Activated naive CD8-positive, alpha-beta T cell treated with anti-CD3 and anti-CD28 coated beads, Interleukin-2, amount 50 U/mL, for 24 hours (primary cell): ENCODE measurements at regions not wholly inside any gene's neighbourhood (a gene's known extent, or its start where the extent isn't known, plus 50 kb on each side); places are given as distances from the start of the nearest gene placed in this dataset.

Source experiments
- ATAC-seq: fragments of 150-1000 bp; cut with Tn5 transposase; one replicate; pipeline ENCODE4 v1.10.0; 2021
- DNase-seq: peaks from one replicate; pipeline ENCODE4 v3.0.0; 2021
- H3K27ac Mint-ChIP-seq: one replicate; pipeline ENCODE4 v1.8.0; 2021; ENCODE audit warnings: mild to moderate bottlenecking, mixed read lengths
- H3K27me3 Mint-ChIP-seq: one replicate; pipeline ENCODE4 v1.8.0; 2021; ENCODE audit warnings: mixed read lengths
- H3K36me3 Mint-ChIP-seq: one replicate; pipeline ENCODE4 v1.8.0; 2021; ENCODE audit warnings: low read depth, mixed read lengths
- H3K4me1 Mint-ChIP-seq: one replicate; pipeline ENCODE4 v1.8.0; 2021; ENCODE audit warnings: mixed read lengths
- H3K4me3 Mint-ChIP-seq: one replicate; pipeline ENCODE4 v1.8.0; 2021; ENCODE audit warnings: mild to moderate bottlenecking, moderate library complexity, mixed read lengths
- H3K9me3 Mint-ChIP-seq: one replicate; pipeline ENCODE4 v1.8.0; 2021; ENCODE audit warnings: mixed read lengths

DNA sequence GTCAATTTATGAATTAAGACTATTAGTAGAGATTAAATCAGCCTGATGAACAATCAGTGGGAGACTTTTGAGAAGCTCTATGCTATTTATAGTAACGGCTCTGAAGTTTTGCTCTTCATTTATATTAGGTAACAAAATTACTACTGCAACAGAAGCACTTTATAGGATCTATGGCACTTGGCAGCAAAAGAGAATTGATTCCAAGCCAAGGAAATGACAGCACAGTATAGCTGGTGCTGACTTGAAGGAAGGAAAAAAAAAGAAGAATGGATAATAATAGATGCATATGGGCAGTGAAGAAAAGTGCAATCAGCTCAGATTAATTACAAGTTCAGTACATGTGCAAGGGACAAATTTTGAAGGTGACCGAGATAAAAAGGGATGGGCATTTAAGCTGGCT is 228.2 kb upstream of the PPFIA2 start:
- H3K27me3 Mint-ChIP-seq: no peaks in the 10 kb centered on the region
- DNase-seq: no peak
- no peak overlapping the region for H3K4me3 Mint-ChIP-seq
- H3K9me3 Mint-ChIP-seq: no peaks in the 10 kb centered on the region
- H3K4me1 Mint-ChIP-seq: no peaks in the 10 kb centered on the region
- H3K27ac Mint-ChIP-seq: no peak overlapping the region
- no peak for ATAC-seq
- no peaks in the 10 kb centered on the region for H3K36me3 Mint-ChIP-seq

DNA sequence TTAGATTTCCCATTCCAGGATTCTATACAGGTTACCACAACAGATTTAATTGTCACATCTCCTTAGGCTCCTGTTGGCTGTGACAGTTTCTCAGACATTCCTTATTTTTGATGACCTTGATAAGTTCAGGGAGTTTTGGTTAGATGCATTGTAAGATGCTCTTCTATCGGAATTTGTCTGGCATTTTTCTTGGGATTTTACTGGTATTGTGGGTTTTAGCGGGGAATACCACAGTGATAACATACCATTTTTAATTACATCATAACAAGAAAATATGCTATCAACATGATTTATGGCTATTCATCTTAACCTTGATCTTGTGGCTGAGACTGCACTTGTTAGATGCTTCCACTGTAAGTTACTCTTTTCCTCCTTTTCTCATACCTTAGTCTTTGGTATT is 217.5 kb upstream of the PPFIA2 start:
- no peak for ATAC-seq
- H3K27me3 Mint-ChIP-seq: no peaks in the 10 kb centered on the region
- no peak for DNase-seq
- H3K9me3 Mint-ChIP-seq: peaks cover 14% of the 10 kb centered on the region
- no peaks in the 10 kb centered on the region for H3K36me3 Mint-ChIP-seq
- H3K27ac Mint-ChIP-seq: no peak overlapping the region
- no peak overlapping the region for H3K4me3 Mint-ChIP-seq
- H3K4me1 Mint-ChIP-seq: no peaks in the 10 kb centered on the region

GRCh38 chr12:81974762-81975161 is 215.6 kb upstream of the PPFIA2 start:
- Mint-ChIP-seq H3K27me3 (peaks cover 3% of the 10 kb centered on the region), H3K9me3 (peaks cover 9% of the 10 kb centered on the region), H3K27ac (no peak overlapping the region), H3K4me1 (no peaks in the 10 kb centered on the region), H3K36me3 (no peaks in the 10 kb centered on the region), H3K4me3 (no peak overlapping the region)
- ATAC-seq (no peak), DNase-seq (no peak)

DNA sequence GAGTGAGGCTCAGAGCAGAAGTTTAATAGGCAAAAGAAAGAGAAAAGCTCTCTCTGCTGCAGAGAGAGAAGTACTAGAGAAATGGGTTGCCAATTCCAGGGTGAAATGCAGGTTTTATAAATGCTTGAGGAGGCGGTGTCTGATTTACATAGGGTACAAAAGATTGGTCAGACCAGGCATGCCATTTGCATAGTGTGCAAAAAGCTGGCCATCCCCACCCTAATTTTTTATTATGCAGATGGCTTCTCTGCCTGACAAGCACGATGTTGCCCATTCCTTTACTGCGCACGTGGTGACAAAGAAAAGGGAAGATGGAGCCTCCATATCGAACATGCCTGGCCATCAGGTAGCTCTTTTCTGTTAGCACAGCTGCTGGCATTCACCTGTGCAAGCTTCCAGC is 209.3 kb upstream of the PPFIA2 start:
- no peaks in the 10 kb centered on the region for H3K9me3 Mint-ChIP-seq
- H3K4me1 Mint-ChIP-seq: no peaks in the 10 kb centered on the region
- no peak overlapping the region for H3K27ac Mint-ChIP-seq
- no peaks in the 10 kb centered on the region for H3K36me3 Mint-ChIP-seq
- peaks cover 3% of the 10 kb centered on the region for H3K27me3 Mint-ChIP-seq
- ATAC-seq (no peak), DNase-seq (no peak)
- H3K4me3 Mint-ChIP-seq: no peak overlapping the region

DNA sequence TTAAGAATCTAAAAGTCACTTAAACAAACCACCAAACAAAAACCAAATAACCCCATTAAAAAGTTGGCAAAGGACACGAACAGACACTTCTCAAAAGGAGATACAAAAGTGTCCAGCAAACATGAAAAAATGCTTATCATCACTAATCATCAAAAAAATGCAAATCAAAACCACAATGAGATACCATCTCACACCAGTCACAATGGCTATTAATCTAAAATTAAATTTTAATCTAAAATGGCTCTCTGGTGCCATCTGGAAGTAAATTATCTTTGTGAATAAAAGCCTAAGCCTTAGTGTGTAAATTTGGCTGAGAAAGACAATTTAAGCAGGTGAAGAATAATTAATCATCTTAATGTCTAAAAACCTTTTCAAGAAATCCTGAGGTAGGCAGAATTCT is 204.5 kb upstream of the PPFIA2 start:
- ATAC-seq: no peak
- no peak overlapping the region for H3K4me3 Mint-ChIP-seq
- H3K4me1 Mint-ChIP-seq: no peaks in the 10 kb centered on the region
- DNase-seq: no peak
- H3K27me3 Mint-ChIP-seq: no peaks in the 10 kb centered on the region
- H3K9me3 Mint-ChIP-seq: no peaks in the 10 kb centered on the region
- H3K36me3 Mint-ChIP-seq: no peaks in the 10 kb centered on the region
- no peak overlapping the region for H3K27ac Mint-ChIP-seq

GRCh38 chr12:81963026-81963425 is 203.9 kb upstream of the PPFIA2 start:
- H3K36me3 Mint-ChIP-seq: no peaks in the 10 kb centered on the region
- H3K4me3 Mint-ChIP-seq: no peak overlapping the region
- DNase-seq (no peak), ATAC-seq (no peak)
- no peaks in the 10 kb centered on the region for H3K4me1 Mint-ChIP-seq
- H3K9me3 Mint-ChIP-seq: no peaks in the 10 kb centered on the region
- H3K27ac Mint-ChIP-seq: no peak overlapping the region
- H3K27me3 Mint-ChIP-seq: no peaks in the 10 kb centered on the region

- H3K27me3 Mint-ChIP-seq: no peaks in the 10 kb centered on the region
- ATAC-seq: no peak
Measured at GRCh38 chr12:81962126-81962856, 203.1 kb upstream of the PPFIA2 start.

GRCh38 chr12:81958406-81958805 is 199.3 kb upstream of the PPFIA2 start:
- ATAC-seq (no peak), DNase-seq (no peak)
- Mint-ChIP-seq H3K27ac (no peak overlapping the region), H3K9me3 (no peaks in the 10 kb centered on the region), H3K36me3 (no peaks in the 10 kb centered on the region), H3K27me3 (no peaks in the 10 kb centered on the region), H3K4me1 (peaks cover 22% of the 10 kb centered on the region), H3K4me3 (no peak overlapping the region)

More at GRCh38 chr12:81962126-81962856, 203.1 kb upstream of the PPFIA2 start:
- Mint-ChIP-seq H3K9me3 (no peaks in the 10 kb centered on the region), H3K4me1 (no peaks in the 10 kb centered on the region), H3K36me3 (no peaks in the 10 kb centered on the region), H3K27ac (no peak overlapping the region), H3K4me3 (no peak overlapping the region)
- no peak for DNase-seq

DNA sequence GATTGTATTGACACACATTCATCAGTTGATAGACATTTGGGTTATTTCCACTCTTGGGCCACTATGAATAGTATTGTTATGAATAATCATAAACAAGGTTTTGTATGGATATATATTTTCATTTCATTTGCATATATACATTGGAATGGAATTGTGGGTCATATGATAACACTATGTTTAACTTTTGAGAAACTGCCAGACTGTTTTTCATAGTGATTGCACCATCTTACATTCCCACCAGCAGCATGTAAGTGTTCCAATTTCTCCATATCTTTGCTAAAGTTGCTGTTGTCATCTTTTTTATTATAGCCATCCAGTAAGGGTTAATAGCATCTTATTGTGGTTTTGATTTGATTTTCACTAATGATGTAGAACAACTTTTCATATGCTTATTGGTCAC is 198.5 kb upstream of the PPFIA2 start:
- no peak for DNase-seq
- H3K27me3 Mint-ChIP-seq: no peaks in the 10 kb centered on the region
- H3K9me3 Mint-ChIP-seq: no peaks in the 10 kb centered on the region

GRCh38 chr12:81956468-81956860 is 197.3 kb upstream of the PPFIA2 start:
- Mint-ChIP-seq H3K36me3 (no peaks in the 10 kb centered on the region), H3K27me3 (no peaks in the 10 kb centered on the region), H3K27ac (no peak overlapping the region), H3K4me3 (no peak overlapping the region), H3K4me1 (peaks cover 22% of the 10 kb centered on the region), H3K9me3 (no peaks in the 10 kb centered on the region)
- DNase-seq: no peak
- no peak for ATAC-seq

More for the DNA sequence above, 198.5 kb upstream of the PPFIA2 start:
- Mint-ChIP-seq H3K27ac (no peak overlapping the region), H3K4me3 (no peak overlapping the region), H3K36me3 (no peaks in the 10 kb centered on the region), H3K4me1 (peaks cover 22% of the 10 kb centered on the region)
- no peak for ATAC-seq

GRCh38 chr12:81953541-81953940 is 194.4 kb upstream of the PPFIA2 start:
- Mint-ChIP-seq H3K27ac (no peak overlapping the region), H3K9me3 (no peaks in the 10 kb centered on the region), H3K36me3 (no peaks in the 10 kb centered on the region), H3K4me3 (no peak overlapping the region), H3K27me3 (no peaks in the 10 kb centered on the region), H3K4me1 (peaks cover 37% of the 10 kb centered on the region)
- ATAC-seq: peak; percentile 41
- no peak for DNase-seq

- ATAC-seq (no peak), DNase-seq (no peak)
- Mint-ChIP-seq H3K4me3 (no peak overlapping the region), H3K27me3 (no peaks in the 10 kb centered on the region), H3K9me3 (no peaks in the 10 kb centered on the region), H3K4me1 (peaks cover 26% of the 10 kb centered on the region), H3K36me3 (no peaks in the 10 kb centered on the region), H3K27ac (no peak overlapping the region)
Measured at GRCh38 chr12:81950871-81951270, 191.7 kb upstream of the PPFIA2 start.

- no peaks in the 10 kb centered on the region for H3K27me3 Mint-ChIP-seq
- H3K4me1 Mint-ChIP-seq: peaks cover 22% of the 10 kb centered on the region
- no peak for ATAC-seq
- H3K4me3 Mint-ChIP-seq: no peak overlapping the region
- no peaks in the 10 kb centered on the region for H3K9me3 Mint-ChIP-seq
- no peak overlapping the region for H3K27ac Mint-ChIP-seq
- DNase-seq: no peak
- no peaks in the 10 kb centered on the region for H3K36me3 Mint-ChIP-seq
Measured at GRCh38 chr12:81949841-81950308, 190.7 kb upstream of the PPFIA2 start.

DNA sequence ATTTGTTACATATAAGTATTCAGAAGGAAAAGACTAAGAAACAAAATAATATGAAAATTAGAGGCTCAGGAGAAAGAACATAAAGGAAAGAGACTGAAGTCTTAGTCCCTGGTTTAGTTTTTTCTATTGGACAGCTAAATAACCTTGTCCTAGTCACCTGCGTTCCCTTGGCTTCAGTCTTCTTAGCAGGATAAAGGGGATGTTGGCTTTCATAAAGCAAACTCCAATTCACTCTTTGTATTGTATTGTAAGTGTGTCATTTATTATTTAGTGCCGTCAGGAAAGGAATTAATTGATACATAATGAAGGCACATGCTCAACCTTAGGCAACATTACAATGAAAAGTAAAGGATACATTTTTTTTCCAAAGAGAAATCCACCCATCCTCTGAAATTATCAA is 190.3 kb upstream of the PPFIA2 start:
- H3K4me3 Mint-ChIP-seq: no peak overlapping the region
- H3K36me3 Mint-ChIP-seq: no peaks in the 10 kb centered on the region
- no peaks in the 10 kb centered on the region for H3K9me3 Mint-ChIP-seq
- ATAC-seq (no peak), DNase-seq (no peak)
- no peaks in the 10 kb centered on the region for H3K27me3 Mint-ChIP-seq
- peaks cover 22% of the 10 kb centered on the region for H3K4me1 Mint-ChIP-seq
- H3K27ac Mint-ChIP-seq: no peak overlapping the region

DNA sequence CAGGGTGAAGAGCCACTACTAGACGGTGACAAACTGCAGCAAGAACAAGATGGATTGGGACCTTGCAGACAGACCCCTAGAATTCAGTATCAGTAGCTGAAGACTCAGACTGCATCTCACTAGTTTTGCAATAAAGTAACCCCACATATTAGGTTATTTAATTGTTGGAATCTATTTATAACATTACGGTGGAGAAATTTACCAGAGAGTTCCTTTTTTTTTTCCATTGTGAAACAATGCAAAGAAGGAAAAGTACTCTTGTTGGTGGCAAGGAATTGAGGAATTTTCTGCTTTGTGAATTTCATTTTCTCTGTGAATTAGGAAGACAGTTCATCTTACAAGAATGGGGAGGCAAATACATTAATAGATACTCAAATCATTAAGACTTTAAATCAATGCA is 185.7 kb upstream of the PPFIA2 start:
- ATAC-seq (no peak), DNase-seq (no peak)
- Mint-ChIP-seq H3K27ac (no peak overlapping the region), H3K27me3 (no peaks in the 10 kb centered on the region), H3K36me3 (no peaks in the 10 kb centered on the region), H3K4me3 (no peak overlapping the region), H3K4me1 (peaks cover 42% of the 10 kb centered on the region), H3K9me3 (no peaks in the 10 kb centered on the region)

DNA sequence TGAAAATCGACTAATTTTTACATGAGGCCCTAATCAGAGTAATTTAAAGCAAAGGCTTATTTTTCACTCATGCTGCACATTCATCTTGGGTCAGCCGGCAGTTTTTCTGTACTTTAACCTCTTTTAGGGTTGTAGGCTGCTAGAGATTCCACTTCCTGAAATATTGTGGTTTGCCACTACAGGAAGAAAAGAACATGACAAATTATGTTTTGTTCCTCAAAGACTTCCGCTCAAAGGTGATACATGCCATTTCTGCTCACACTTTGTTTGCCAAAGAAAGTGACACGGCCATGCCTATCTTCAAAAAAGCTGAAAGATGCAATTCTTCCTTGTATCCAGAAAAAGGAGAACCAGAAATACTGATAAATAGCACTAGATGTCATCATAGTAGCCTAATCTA is 183.4 kb upstream of the PPFIA2 start:
- Mint-ChIP-seq H3K27me3 (no peaks in the 10 kb centered on the region), H3K36me3 (no peaks in the 10 kb centered on the region), H3K4me3 (peak overlapping the region; percentile 13), H3K27ac (peak overlapping the region; percentile 43), H3K4me1 (peaks cover 33% of the 10 kb centered on the region), H3K9me3 (no peaks in the 10 kb centered on the region)
- ATAC-seq: peak; percentile 52
- no peak for DNase-seq
